NCI-H1092 (cell line): ENCODE measurements at regions not wholly inside any gene's neighbourhood (a gene's known extent, or its start where the extent isn't known, plus 50 kb on each side); places are given as distances from the start of the nearest gene placed in this dataset.

ENCODE experiments used
- DNase-seq: peaks from one replicate; lab custom pipeline; 2025; lab: John Stamatoyannopoulos, UW

GRCh38 chr4:184968366-184968765, 49.9 kb upstream of the HELT start:
- DNase-seq: no peak
